ENCODE measurements at regions not wholly inside any gene's neighbourhood (a gene's known extent, or its start where the extent isn't known, plus 50 kb on each side); places are given as distances from the start of the nearest gene placed in this dataset.

- TF ChIP-seq POLR2A (IDR thresholded peaks at IDR 0.05), result no peak
- no peak for TF ChIP-seq CTCF (IDR thresholded peaks at IDR 0.05)
Observed at GRCh38 chr2:120558847-120559246, 176.8 kb upstream of the GLI2 start.
